Mesendoderm (in vitro differentiated cells): ENCODE measurements at regions not wholly inside any gene's neighbourhood (a gene's known extent, or its start where the extent isn't known, plus 50 kb on each side); places are given as distances from the start of the nearest gene placed in this dataset.

Source experiments
- DNase-seq: peaks from one replicate; pipeline ENCODE4 v3.0.0; 2013
- H2AK5ac ChIP-seq: 2 replicates; pipeline ENCODE4 v1.6.1; 2013; ENCODE audit warnings: low read length, inconsistent platforms
- H2BK120ac ChIP-seq: 2 replicates; pipeline ENCODE4 v1.6.1; 2013; ENCODE audit warnings: low read depth, mild to moderate bottlenecking, low read length, moderate library complexity, mixed read lengths
- H2BK15ac ChIP-seq: replicated peaks from 2 replicates; pipeline ENCODE4 v1.6.1; 2013; ENCODE audit warnings: low read depth, mild to moderate bottlenecking, moderate library complexity
- H2BK5ac ChIP-seq: 2 replicates; pipeline ENCODE4 v1.6.1; 2013; ENCODE audit warnings: low read length, inconsistent platforms
- H3K18ac ChIP-seq: 2 replicates; pipeline ENCODE4 v1.6.1; 2013; ENCODE audit warnings: mild to moderate bottlenecking, low read length, mixed read lengths
- H3K23ac ChIP-seq: one replicate; pipeline ENCODE4 v1.6.1; 2013; ENCODE audit warnings: low read length
- H3K27ac ChIP-seq: 2 replicates; pipeline ENCODE4 v1.5.1; 2013; ENCODE audit warnings: low read depth, mild to moderate bottlenecking, inconsistent platforms, low read length, moderate library complexity
- H3K27me3 ChIP-seq: 2 replicates; pipeline ENCODE4 v1.6.1; 2013; ENCODE audit warnings: low read length, control low read depth, mild to moderate bottlenecking, inconsistent platforms; ENCODE audit not compliant: insufficient read depth, poor library complexity
- H3K36me3 ChIP-seq: 2 replicates; pipeline ENCODE4 v1.6.1; 2013; ENCODE audit warnings: low read length, inconsistent platforms; ENCODE audit not compliant: control insufficient read depth, insufficient read depth
- H3K4ac ChIP-seq: one replicate; pipeline ENCODE4 v1.6.1; 2013; ENCODE audit warnings: low read depth, mild to moderate bottlenecking, low read length, moderate library complexity
- H3K4me1 ChIP-seq: 2 replicates; pipeline ENCODE4 v1.6.1; 2013; ENCODE audit warnings: low read depth, low read length, inconsistent platforms; ENCODE audit not compliant: control insufficient read depth
- H3K4me2 ChIP-seq: 2 replicates; pipeline ENCODE4 v1.6.1; 2013; ENCODE audit warnings: low read length
- H3K4me3 ChIP-seq: 2 replicates; pipeline ENCODE4 v1.5.1; 2013; ENCODE audit warnings: mild to moderate bottlenecking, low read length
- H3K56ac ChIP-seq: one replicate; pipeline ENCODE4 v1.6.1; 2013; ENCODE audit warnings: low read length
- H3K79me1 ChIP-seq: 2 replicates; pipeline ENCODE4 v1.6.1; 2013; ENCODE audit warnings: low read length, inconsistent platforms
- H3K79me2 ChIP-seq: 2 replicates; pipeline ENCODE4 v1.6.1; 2013; ENCODE audit warnings: mild to moderate bottlenecking, low read length; ENCODE audit not compliant: control insufficient read depth, insufficient read depth
- H3K9ac ChIP-seq: 2 replicates; pipeline ENCODE4 v1.6.1; 2013; ENCODE audit warnings: low read length, inconsistent platforms
- H4K5ac ChIP-seq: one replicate; pipeline ENCODE4 v1.6.1; 2013; ENCODE audit warnings: low read length
- H4K8ac ChIP-seq: one replicate; pipeline ENCODE4 v1.6.1; 2013; ENCODE audit warnings: low read depth, mild to moderate bottlenecking, control low read depth, low read length, moderate library complexity
- WGBS: extraction: QIAGEN DNeasy Blood & Tissue Kit; methylation state at CpG from one replicate; pipeline ENCODE4 v1.1.7; 2013; ENCODE audit warnings: low lambda C conversion rate, missing lambda C conversion rate; ENCODE audit not compliant: insufficient coverage; ENCODE audit errors: extremely low coverage; 5-methylcytosine and 5-hydroxymethylcytosine counted together

- Histone ChIP-seq H3K18ac (peak overlapping the region; percentile 24), H2BK5ac (no peak overlapping the region), H4K8ac (no peak overlapping the region), H4K5ac (no peak overlapping the region), H3K27ac (no peak overlapping the region), H3K36me3 (no peaks in the 10 kb centered on the region), H3K27me3 (no peaks in the 10 kb centered on the region), H3K4me2 (no peak overlapping the region), H3K4ac (peak overlapping the region; percentile 75), H3K4me3 (no peak overlapping the region), H3K56ac (peak overlapping the region; percentile 77), H2BK120ac (no peak overlapping the region), H3K4me1 (peaks cover 3% of the 10 kb centered on the region), H3K9ac (no peak overlapping the region), H3K79me1 (no peaks in the 10 kb centered on the region), H2AK5ac (peak overlapping the region; percentile 35), H3K23ac (no peak overlapping the region), H3K79me2 (no peaks in the 10 kb centered on the region), H2BK15ac (no peak overlapping the region)
- no peak for DNase-seq
- no CpG with 5 or more reads among the region's 4 CpGs for WGBS
Observed at GRCh38 chr22:23517804-23518375, 62.2 kb downstream of the IGLL1 start.

- peaks cover 3% of the 10 kb centered on the region for H3K4me1 ChIP-seq
- WGBS, result no CpG with 5 or more reads among the region's 9 CpGs
- no peak overlapping the region for H2BK15ac ChIP-seq
- H3K4ac ChIP-seq, result peak overlapping the region; percentile 20
- no peak overlapping the region for H3K4me2 ChIP-seq
- peak overlapping the region; percentile 63 for H3K56ac ChIP-seq
- H3K9ac ChIP-seq, result no peak overlapping the region
- H3K18ac ChIP-seq, result no peak overlapping the region
- no peak overlapping the region for H2AK5ac ChIP-seq
- H3K79me1 ChIP-seq, result no peaks in the 10 kb centered on the region
- no peaks in the 10 kb centered on the region for H3K79me2 ChIP-seq
- no peak overlapping the region for H2BK120ac ChIP-seq
- H4K8ac ChIP-seq, result no peak overlapping the region
- no peak overlapping the region for H4K5ac ChIP-seq
- H2BK5ac ChIP-seq, result no peak overlapping the region
- no peak overlapping the region for H3K27ac ChIP-seq
- DNase-seq, result peak; percentile 63
- H3K36me3 ChIP-seq, result no peaks in the 10 kb centered on the region
- no peak overlapping the region for H3K23ac ChIP-seq
- H3K4me3 ChIP-seq, result no peak overlapping the region
- H3K27me3 ChIP-seq, result no peaks in the 10 kb centered on the region
Observed at GRCh38 chr22:23516304-23516703, 63.8 kb downstream of the IGLL1 start.

GRCh38 chr22:23514322-23515038 is 65.6 kb downstream of the IGLL1 start:
- DNase-seq, result peak; percentile 69
- Histone ChIP-seq H3K27ac (no peak overlapping the region), H4K5ac (no peak overlapping the region), H2BK15ac (no peak overlapping the region), H3K9ac (peak overlapping the region; percentile 9), H3K4me2 (no peak overlapping the region), H3K4me1 (peaks cover 2% of the 10 kb centered on the region), H3K79me1 (no peaks in the 10 kb centered on the region), H2AK5ac (peak overlapping the region; percentile 32), H2BK120ac (no peak overlapping the region), H3K4ac (peak overlapping the region; percentile 64), H3K36me3 (no peaks in the 10 kb centered on the region), H3K4me3 (no peak overlapping the region), H3K18ac (peak overlapping the region; percentile 29), H3K56ac (peak overlapping the region; percentile 50), H2BK5ac (peak overlapping the region; percentile 1), H4K8ac (no peak overlapping the region), H3K27me3 (no peaks in the 10 kb centered on the region), H3K23ac (no peak overlapping the region), H3K79me2 (no peaks in the 10 kb centered on the region)
- WGBS, result no CpG with 5 or more reads among the region's 15 CpGs

GRCh38 chr22:23513705-23514104 is 66.4 kb downstream of the IGLL1 start:
- Histone ChIP-seq H2BK15ac (no peak overlapping the region), H2BK5ac (no peak overlapping the region), H3K4me1 (peaks cover 3% of the 10 kb centered on the region), H3K79me1 (no peaks in the 10 kb centered on the region), H3K18ac (no peak overlapping the region), H3K27me3 (no peaks in the 10 kb centered on the region), H2BK120ac (no peak overlapping the region), H3K79me2 (no peaks in the 10 kb centered on the region), H3K4ac (no peak overlapping the region), H4K8ac (no peak overlapping the region), H3K56ac (peak overlapping the region; percentile 50), H3K9ac (no peak overlapping the region), H2AK5ac (peak overlapping the region; percentile 68), H3K4me3 (no peak overlapping the region), H3K36me3 (no peaks in the 10 kb centered on the region), H4K5ac (no peak overlapping the region), H3K27ac (no peak overlapping the region), H3K23ac (no peak overlapping the region), H3K4me2 (no peak overlapping the region)
- no peak for DNase-seq
- no CpG with 5 or more reads among the region's 7 CpGs for WGBS

GRCh38 chr22:23513133-23513532 is 67.0 kb downstream of the IGLL1 start:
- DNase-seq, result no peak
- peak overlapping the region; percentile 5 for H3K56ac ChIP-seq
- H4K5ac ChIP-seq, result no peak overlapping the region
- no peak overlapping the region for H3K4me3 ChIP-seq
- no peak overlapping the region for H3K4ac ChIP-seq
- H3K27ac ChIP-seq, result no peak overlapping the region
- no peaks in the 10 kb centered on the region for H3K79me2 ChIP-seq
- no peak overlapping the region for H2BK5ac ChIP-seq
- H4K8ac ChIP-seq, result no peak overlapping the region
- H3K9ac ChIP-seq, result no peak overlapping the region
- H3K4me1 ChIP-seq, result peaks cover 3% of the 10 kb centered on the region
- H3K4me2 ChIP-seq, result no peak overlapping the region
- no peaks in the 10 kb centered on the region for H3K36me3 ChIP-seq
- no peaks in the 10 kb centered on the region for H3K27me3 ChIP-seq
- H3K79me1 ChIP-seq, result peaks cover 2% of the 10 kb centered on the region
- no peak overlapping the region for H3K18ac ChIP-seq
- H2AK5ac ChIP-seq, result peak overlapping the region; percentile 68
- H3K23ac ChIP-seq, result no peak overlapping the region
- no peak overlapping the region for H2BK120ac ChIP-seq
- no CpG with 5 or more reads among the region's 15 CpGs for WGBS
- no peak overlapping the region for H2BK15ac ChIP-seq
